HTR-8/SVneo (cell line): ENCODE measurements at regions not wholly inside any gene's neighbourhood (a gene's known extent, or its start where the extent isn't known, plus 50 kb on each side); places are given as distances from the start of the nearest gene placed in this dataset.

ENCODE experiments used
- DNase-seq: peaks from one replicate; pipeline ENCODE4 v3.0.0; 2011; ENCODE audit warnings: low spot score, mixed read lengths; ENCODE audit not compliant: insufficient read length
- FAIRE-seq: peaks from 2 replicates; lab custom pipeline; 2011; peaks lifted over from hg19 to GRCh38; lab: Jason Lieb, UNC

GRCh38 chr6:3996349-3996748 is 82.6 kb downstream of the FAM217A start:
- DNase-seq (no peak), FAIRE-seq (no peak)

- DNase-seq (no peak), FAIRE-seq (no peak)
Measured at GRCh38 chr6:3997177-3997770, 81.7 kb downstream of the FAM217A start.

GRCh38 chr6:3999800-4000661 is 78.9 kb downstream of the FAM217A start:
- FAIRE-seq (no peak), DNase-seq (no peak)

- FAIRE-seq: no peak
Measured at GRCh38 chr6:4004249-4004648, 74.7 kb downstream of the FAM217A start.

GRCh38 chr6:4008324-4009047 is 70.5 kb downstream of the FAM217A start:
- peak; percentile 59 for DNase-seq
- no peak for FAIRE-seq

More at GRCh38 chr6:4004249-4004648, 74.7 kb downstream of the FAM217A start:
- DNase-seq: no peak

- FAIRE-seq: no peak
Measured at GRCh38 chr6:4009486-4009885, 69.5 kb downstream of the FAM217A start.

GRCh38 chr6:4010048-4010447 is 68.9 kb downstream of the FAM217A start:
- DNase-seq: no peak
- FAIRE-seq: no peak

More at GRCh38 chr6:4009486-4009885, 69.5 kb downstream of the FAM217A start:
- no peak for DNase-seq

- no peak for FAIRE-seq
- no peak for DNase-seq
Measured at GRCh38 chr6:4010689-4011090, 68.2 kb downstream of the FAM217A start.

GRCh38 chr6:4012826-4013225 is 66.1 kb downstream of the FAM217A start:
- FAIRE-seq (no peak), DNase-seq (no peak)

- no peak for FAIRE-seq
- no peak for DNase-seq
Measured at GRCh38 chr6:4017058-4017739, 61.7 kb downstream of the FAM217A start.

GRCh38 chr6:4017834-4018170 is 61.1 kb downstream of the FAM217A start:
- DNase-seq (peak; percentile 23), FAIRE-seq (no peak)

GRCh38 chr6:4018171-4018923 is 60.6 kb downstream of the FAM217A start:
- peak; percentile 63 for FAIRE-seq
- peak; percentile 89 for DNase-seq
